Ovary (tissue), 7 donors: ENCODE measurements at regions not wholly inside any gene's neighbourhood (a gene's known extent, or its start where the extent isn't known, plus 50 kb on each side); places are given as distances from the start of the nearest gene placed in this dataset.

ENCODE experiments used
- DNase-seq, 5 donors: peaks; one replicate each; pipeline ENCODE4 v3.0.0-alpha.2; 2019 to 2020
- H3K27ac ChIP-seq, 2 donors: fragments of 200-600 bp; one replicate each; pipeline versions ENCODE4 v1.5.1 to v1.8.0; 2019 to 2022
- H3K27me3 ChIP-seq: fragments of 200-600 bp; one replicate; pipeline ENCODE4 v1.8.0; 2022
- H3K36me3 ChIP-seq: fragments of 200-600 bp; sonication (generic); one replicate; pipeline ENCODE4 v1.5.1; 2019
- H3K4me1 ChIP-seq: one replicate; pipeline ENCODE4 v1.8.1; 2013; ENCODE audit warnings: mild to moderate bottlenecking, moderate library complexity; ENCODE audit not compliant: insufficient read depth
- H3K4me3 ChIP-seq: fragments of 200-600 bp; sonication (generic); one replicate; pipeline ENCODE4 v1.5.1; 2017
- H3K9me3 ChIP-seq, 2 donors: fragments of 200-600 bp in 1 of 2; sonication (generic) in 1 of 2; one replicate each; pipeline versions ENCODE4 v1.5.1 to v1.8.1; 2013 to 2019; ENCODE audit warnings: mild to moderate bottlenecking in 1 of 2, moderate library complexity in 1 of 2
- EP300 ChIP-seq: sonication (generic); formaldehyde crosslinking; IDR thresholded peaks from one replicate; pipeline ENCODE4 v1.6.1; 2017; ENCODE audit warnings: antibody characterized with exemption
- POLR2A ChIP-seq: fragments of 450-650 bp; IDR thresholded peaks from one replicate; pipeline ENCODE4 v1.6.1; 2017; ENCODE audit warnings: antibody characterized with exemption, mild to moderate bottlenecking, moderate library complexity
- WGBS, 3 donors: extraction: QIAGEN DNeasy Blood & Tissue Kit in 1 of 3; methylation state at CpG; one replicate each; pipeline versions ENCODE4 v1.1.5 to v1.1.7; 2013 to 2017; 5-methylcytosine and 5-hydroxymethylcytosine counted together
- intact Hi-C, 4 donors: fragments of 100-400 bp; cut with DNase I; formaldehyde crosslinking; loops; one replicate each; pipeline versions ENCODE4 v1.11.0 to v1.15.1; 2022 to 2023
- TF ChIP-seq, protein P1 (sequence below), 3 donors: fragments of 450-650 bp in 2 of 3; fragments of 200-600 bp in 1 of 3; IDR thresholded peaks; one replicate each; pipeline versions ENCODE4 v1.5.1 to v1.8.0; 2016 to 2022; ENCODE audit warnings: antibody characterized with exemption in 3 of 3, mild to moderate bottlenecking in 1 of 3
- donor health status: DM: no; HTN: no; CAD: no; lungs with moderate emphysema.
- donor health status: DM: no; HTN: no; CAD: no.
- donor health status: Bipolar disorder and iron deficiency.
- donor health status: DM: no; HTN: no; CAD: no.
- donor health status: DM: yes; HTN: yes; CAD: no.

DNA sequence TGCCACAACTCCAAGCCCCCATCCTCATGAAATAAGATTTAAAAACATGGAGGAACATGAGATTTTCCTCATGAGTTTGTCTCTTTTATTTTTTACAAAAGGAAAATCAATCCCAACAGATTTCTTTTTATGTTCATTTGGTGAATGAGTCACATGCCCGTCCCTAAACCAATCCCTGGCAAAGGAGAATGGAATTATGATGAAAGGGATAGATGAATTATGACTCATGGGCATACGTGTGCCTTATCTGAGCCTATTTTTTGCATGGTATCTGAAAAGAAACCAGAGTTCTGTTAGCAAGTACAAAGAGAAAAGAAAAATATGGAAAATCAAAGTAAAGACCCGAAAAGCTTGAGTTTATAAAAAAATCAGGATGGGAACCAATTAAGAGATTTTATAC lies 267.5 kb upstream of the TMEM161B start:
- Histone ChIP-seq H3K9me3 (no peaks in the 10 kb centered on the region), H3K27ac (no peak overlapping the region), H3K4me1 (no peaks in the 10 kb centered on the region), H3K27me3 (no peaks in the 10 kb centered on the region), H3K4me3 (no peak overlapping the region), H3K36me3 (no peaks in the 10 kb centered on the region)
- WGBS, 3 donors, result 45 to 63% (median 48%) methylated on average over 3 of the region's 3 CpGs
- no peak for DNase-seq
- TF ChIP-seq EP300, result no peak
- TF ChIP-seq, protein P1, sequence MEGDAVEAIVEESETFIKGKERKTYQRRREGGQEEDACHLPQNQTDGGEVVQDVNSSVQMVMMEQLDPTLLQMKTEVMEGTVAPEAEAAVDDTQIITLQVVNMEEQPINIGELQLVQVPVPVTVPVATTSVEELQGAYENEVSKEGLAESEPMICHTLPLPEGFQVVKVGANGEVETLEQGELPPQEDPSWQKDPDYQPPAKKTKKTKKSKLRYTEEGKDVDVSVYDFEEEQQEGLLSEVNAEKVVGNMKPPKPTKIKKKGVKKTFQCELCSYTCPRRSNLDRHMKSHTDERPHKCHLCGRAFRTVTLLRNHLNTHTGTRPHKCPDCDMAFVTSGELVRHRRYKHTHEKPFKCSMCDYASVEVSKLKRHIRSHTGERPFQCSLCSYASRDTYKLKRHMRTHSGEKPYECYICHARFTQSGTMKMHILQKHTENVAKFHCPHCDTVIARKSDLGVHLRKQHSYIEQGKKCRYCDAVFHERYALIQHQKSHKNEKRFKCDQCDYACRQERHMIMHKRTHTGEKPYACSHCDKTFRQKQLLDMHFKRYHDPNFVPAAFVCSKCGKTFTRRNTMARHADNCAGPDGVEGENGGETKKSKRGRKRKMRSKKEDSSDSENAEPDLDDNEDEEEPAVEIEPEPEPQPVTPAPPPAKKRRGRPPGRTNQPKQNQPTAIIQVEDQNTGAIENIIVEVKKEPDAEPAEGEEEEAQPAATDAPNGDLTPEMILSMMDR (IDR thresholded peaks at IDR 0.05), result no peak
- TF ChIP-seq POLR2A, result no peak
- intact Hi-C loops, result no loop called here

DNA sequence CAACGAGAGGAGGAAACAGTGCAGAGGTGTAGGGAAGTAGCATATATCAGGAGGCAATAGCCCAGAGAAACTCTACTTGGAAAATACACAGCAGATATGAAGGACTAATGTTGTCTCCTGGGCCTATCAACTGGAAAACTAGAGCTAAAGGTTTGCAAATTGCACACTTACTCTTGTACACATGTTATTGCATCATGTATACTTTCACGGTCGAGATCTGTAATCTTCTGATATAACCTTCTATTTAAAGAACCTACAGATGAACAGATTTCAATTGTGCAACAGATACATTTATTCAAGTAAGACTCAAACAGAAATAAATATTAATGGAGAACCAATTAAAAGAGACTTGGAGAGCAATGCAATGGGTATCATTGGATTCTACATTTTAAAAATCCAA lies 256.3 kb upstream of the TMEM161B start:
- WGBS, 3 donors, result 76 to 82% (median 81%) methylated on average over 3 of the region's 3 CpGs
- H3K27ac ChIP-seq, result no peak overlapping the region
- intact Hi-C loops, result no loop called here
- no peaks in the 10 kb centered on the region for H3K27me3 ChIP-seq
- TF ChIP-seq, protein P1 (IDR thresholded peaks at IDR 0.05), result no peak
- no peak for TF ChIP-seq EP300
- TF ChIP-seq POLR2A, result no peak
- no peak for DNase-seq
- no peaks in the 10 kb centered on the region for H3K9me3 ChIP-seq
- H3K36me3 ChIP-seq, result no peaks in the 10 kb centered on the region
- no peaks in the 10 kb centered on the region for H3K4me1 ChIP-seq
- no peak overlapping the region for H3K4me3 ChIP-seq

DNA sequence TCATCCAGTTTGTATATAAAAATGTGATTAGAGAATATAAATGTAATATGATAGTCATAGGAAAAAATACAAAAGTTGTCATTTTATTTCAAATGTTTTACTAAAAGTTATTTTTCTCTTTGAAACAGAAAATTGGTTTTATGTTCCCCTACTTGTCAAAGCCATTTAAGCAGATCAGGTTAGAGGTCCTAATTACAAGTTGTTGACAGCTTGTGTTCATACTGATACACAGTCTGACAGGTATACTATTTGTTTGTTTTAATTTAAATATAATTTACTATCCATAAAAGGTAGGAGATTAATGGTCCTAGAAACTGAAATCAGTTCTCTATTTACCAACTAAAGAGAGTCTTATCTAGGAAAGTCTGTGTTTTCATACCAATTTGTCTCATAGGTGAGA lies 250.4 kb upstream of the TMEM161B start:
- no peaks in the 10 kb centered on the region for H3K27me3 ChIP-seq
- no peaks in the 10 kb centered on the region for H3K4me1 ChIP-seq
- DNase-seq, result no peak
- H3K4me3 ChIP-seq, result no peak overlapping the region
- no peaks in the 10 kb centered on the region for H3K9me3 ChIP-seq
- H3K27ac ChIP-seq, result no peak overlapping the region
- no peak for TF ChIP-seq POLR2A
- TF ChIP-seq, protein P1 (IDR thresholded peaks at IDR 0.05), result no peak
- TF ChIP-seq EP300, result no peak
- intact Hi-C loops, result no loop called here
- H3K36me3 ChIP-seq, result no peaks in the 10 kb centered on the region

DNA sequence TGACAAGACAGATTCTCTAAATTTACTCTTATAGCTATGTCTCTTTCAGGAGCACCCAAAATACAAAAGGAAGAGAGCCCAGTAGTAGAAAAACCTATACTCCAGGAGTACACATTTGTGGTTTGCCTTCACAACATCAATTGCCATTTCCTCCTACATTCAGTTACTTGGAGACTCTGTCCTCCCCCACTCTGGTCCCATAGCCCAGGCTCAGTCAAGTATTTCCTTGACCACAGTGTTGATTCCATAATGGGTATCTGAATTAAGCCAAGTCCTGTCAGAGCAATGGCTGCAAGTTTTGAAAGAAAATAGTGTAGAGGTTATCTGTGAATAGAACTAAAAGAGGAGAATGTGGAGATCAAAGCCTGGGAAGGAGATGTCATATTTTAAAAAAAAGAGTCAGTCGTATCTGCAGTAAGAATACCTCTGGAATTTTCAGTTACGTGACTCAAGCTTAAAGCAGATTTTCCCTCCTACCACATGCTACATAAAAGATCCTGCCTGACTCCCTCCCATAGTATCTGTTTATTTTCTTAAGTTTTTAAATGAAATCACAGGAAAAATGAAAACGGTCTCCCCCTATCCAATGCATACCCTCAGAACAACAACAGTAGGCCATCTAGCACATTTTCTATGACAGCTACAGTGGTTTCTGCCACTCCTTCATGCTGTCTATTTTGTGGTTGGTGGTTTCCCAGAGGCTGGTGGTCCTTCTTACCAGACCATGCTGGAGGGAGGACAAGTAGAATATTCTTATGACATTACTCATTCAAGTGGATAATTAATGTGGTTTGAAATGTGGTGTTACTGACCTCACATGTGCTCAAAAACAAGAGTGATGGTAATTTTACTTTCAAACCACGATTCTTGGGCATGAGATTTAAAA lies 249.7 kb upstream of the TMEM161B start:
- Histone ChIP-seq H3K9me3 (no peaks in the 10 kb centered on the region), H3K4me1 (no peaks in the 10 kb centered on the region), H3K27me3 (no peaks in the 10 kb centered on the region), H3K36me3 (no peaks in the 10 kb centered on the region), H3K4me3 (no peak overlapping the region), H3K27ac (no peak overlapping the region)
- intact Hi-C loops, result no loop called here
- WGBS, 3 donors, result 44 to 63% (median 54%) methylated on average over 4 of the region's 4 CpGs
- no peak for DNase-seq
- TF ChIP-seq POLR2A (no peak), EP300 (no peak)
- TF ChIP-seq, protein P1 (IDR thresholded peaks at IDR 0.05), result no peak
